AG04449 (cell line): ENCODE measurements at regions not wholly inside any gene's neighbourhood (a gene's known extent, or its start where the extent isn't known, plus 50 kb on each side); places are given as distances from the start of the nearest gene placed in this dataset.

Experiments
- CTCF ChIA-PET: fragments of 350-600 bp; formaldehyde crosslinking; extraction: SDS; loops from one replicate; lab custom pipeline; 2021; ENCODE audit warnings: antibody characterized with exemption; lab: Yijun Ruan, JAX
- POLR2A ChIA-PET: fragments of 400-600, 350-600 bp; formaldehyde crosslinking; extraction: SDS; loops from one replicate; lab custom pipeline; 2020; ENCODE audit warnings: antibody characterized with exemption, inconsistent platforms; lab: Yijun Ruan, JAX
- DNase-seq: peaks from one replicate; pipeline ENCODE4 v3.0.0-alpha.2; 2010; ENCODE audit warnings: low read depth, low spot score
- H3K4me3 ChIP-seq: 2 replicates; pipeline ENCODE4 v1.5.1; 2011; ENCODE audit warnings: low read depth, mild to moderate bottlenecking, control low read depth, low read length
- TF ChIP-seq, protein P1 (sequence below): IDR thresholded peaks from one replicate; pipeline ENCODE4 v1.5.1; 2011; ENCODE audit warnings: mild to moderate bottlenecking, moderate library complexity, low read length, control low read depth, inconsistent platforms; ENCODE audit not compliant: insufficient read depth; ENCODE audit errors: missing control alignments

DNA sequence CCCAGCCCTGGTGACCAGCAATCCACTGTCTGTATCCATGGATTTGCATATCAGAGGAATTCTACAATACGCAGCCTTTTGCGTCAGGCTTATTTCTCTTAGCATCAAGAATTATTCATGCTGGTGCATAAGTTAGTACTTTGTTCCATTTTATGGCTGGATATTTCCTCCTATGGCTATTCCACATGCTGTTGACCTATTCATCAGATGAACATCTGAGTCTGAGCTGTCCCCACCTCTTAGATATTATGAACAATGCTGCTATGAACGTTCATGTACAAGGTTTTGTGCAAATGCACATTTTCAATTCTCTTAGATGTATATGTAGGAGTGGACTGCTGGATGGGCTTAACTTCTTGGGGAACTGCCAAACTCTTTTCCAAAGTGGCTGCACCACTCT, 79.0 kb upstream of the CST7 start:
- TF ChIP-seq, protein P1, sequence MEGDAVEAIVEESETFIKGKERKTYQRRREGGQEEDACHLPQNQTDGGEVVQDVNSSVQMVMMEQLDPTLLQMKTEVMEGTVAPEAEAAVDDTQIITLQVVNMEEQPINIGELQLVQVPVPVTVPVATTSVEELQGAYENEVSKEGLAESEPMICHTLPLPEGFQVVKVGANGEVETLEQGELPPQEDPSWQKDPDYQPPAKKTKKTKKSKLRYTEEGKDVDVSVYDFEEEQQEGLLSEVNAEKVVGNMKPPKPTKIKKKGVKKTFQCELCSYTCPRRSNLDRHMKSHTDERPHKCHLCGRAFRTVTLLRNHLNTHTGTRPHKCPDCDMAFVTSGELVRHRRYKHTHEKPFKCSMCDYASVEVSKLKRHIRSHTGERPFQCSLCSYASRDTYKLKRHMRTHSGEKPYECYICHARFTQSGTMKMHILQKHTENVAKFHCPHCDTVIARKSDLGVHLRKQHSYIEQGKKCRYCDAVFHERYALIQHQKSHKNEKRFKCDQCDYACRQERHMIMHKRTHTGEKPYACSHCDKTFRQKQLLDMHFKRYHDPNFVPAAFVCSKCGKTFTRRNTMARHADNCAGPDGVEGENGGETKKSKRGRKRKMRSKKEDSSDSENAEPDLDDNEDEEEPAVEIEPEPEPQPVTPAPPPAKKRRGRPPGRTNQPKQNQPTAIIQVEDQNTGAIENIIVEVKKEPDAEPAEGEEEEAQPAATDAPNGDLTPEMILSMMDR = no peak
- ChIA-PET POLR2A (no interaction called here), CTCF (no interaction called here)

GRCh38 chr20:24870881-24871280, 78.2 kb upstream of the CST7 start:
- H3K4me3 ChIP-seq = no peak overlapping the region
- CTCF ChIA-PET = no interaction called here

More for the DNA sequence above, 79.0 kb upstream of the CST7 start:
- no peak overlapping the region for H3K4me3 ChIP-seq
- no peak for DNase-seq

DNA sequence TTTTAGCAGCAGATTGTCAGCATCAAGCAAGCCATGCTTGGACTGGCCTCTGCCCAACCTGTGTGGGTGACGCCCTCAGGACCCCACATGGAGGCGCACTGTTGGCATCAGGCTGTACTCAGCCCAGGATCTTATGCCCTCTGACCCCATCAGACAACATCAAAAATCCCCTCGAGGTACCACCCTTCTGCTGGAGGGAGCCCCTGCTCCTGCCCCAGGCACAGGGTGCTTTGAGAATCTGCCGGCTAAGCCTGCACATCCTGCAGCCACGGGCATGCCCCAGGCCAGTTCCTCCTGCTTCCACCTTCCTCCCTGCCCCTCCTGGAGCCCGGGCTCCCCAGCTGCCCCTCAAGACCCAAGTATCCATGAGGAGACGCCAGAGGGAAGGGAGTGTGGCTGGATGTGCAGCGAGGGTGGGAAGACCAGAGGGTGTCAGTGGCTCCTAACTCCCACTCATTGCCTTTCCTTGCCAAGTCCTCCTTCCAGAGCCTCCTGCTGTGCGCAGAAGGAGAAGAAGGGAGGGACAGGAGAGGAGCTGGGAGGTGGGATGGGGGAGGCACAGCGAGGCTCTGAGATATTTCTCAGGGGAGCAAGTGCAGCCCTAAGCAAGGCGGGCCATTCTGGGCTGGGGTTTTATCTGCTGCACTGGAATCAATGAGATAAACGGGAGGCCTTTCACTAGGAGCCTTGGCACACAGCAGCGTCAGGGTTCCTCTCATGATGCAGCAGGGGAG, 77.4 kb upstream of the CST7 start:
- TF ChIP-seq, protein P1 = no peak
- H3K4me3 ChIP-seq = no peak overlapping the region
- ChIA-PET CTCF (no interaction called here), POLR2A (no interaction called here)
- no peak for DNase-seq

More at GRCh38 chr20:24870881-24871280, 78.2 kb upstream of the CST7 start:
- TF ChIP-seq, protein P1 = no peak
- no peak for DNase-seq
- POLR2A ChIA-PET = no interaction called here

GRCh38 chr20:24872291-24873024, 76.6 kb upstream of the CST7 start:
- TF ChIP-seq, protein P1 = no peak
- no peak overlapping the region for H3K4me3 ChIP-seq
- DNase-seq = no peak
- POLR2A ChIA-PET = no interaction called here
- CTCF ChIA-PET = no interaction called here

DNA sequence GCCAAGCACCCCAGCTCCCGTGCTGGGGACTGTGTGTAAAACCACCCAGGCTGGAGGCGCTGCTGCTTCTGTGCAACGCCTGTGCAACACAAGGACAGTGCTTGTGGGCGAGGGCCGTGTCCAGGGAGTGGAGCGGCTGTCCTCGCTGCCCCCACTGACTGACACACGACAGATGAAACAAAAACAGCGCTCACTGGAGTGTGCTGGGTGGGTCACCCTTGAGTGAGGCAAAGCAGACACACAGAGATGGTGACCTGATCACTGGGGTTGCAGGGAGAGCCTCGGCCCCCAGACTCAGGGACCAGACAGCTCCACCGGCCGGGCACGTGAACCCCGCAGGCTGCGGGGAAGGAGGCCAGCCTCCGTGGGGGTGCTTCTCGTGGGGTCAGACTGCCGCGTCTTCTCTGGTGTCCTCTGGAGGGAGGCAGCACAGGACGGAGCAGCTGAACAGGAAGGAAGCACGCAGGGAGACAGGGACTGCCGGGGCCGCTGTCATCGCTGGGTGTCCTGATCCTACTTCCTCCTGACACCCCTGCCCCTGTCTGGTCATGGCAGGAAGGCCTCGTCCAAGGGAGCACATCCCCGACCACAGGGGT, 75.9 kb upstream of the CST7 start:
- ChIA-PET CTCF (no interaction called here), POLR2A (no interaction called here)
- no peak for DNase-seq
- TF ChIP-seq, protein P1 = no peak
- no peak overlapping the region for H3K4me3 ChIP-seq

GRCh38 chr20:24875078-24875477, 74.0 kb upstream of the CST7 start:
- TF ChIP-seq, protein P1 = no peak
- no peak for DNase-seq
- CTCF ChIA-PET = interaction anchor here (1.4 kb wide), 1 partner anchor 10 kb away, joined by 3 read pairs; no protein-coding TSS in a partner anchor
- H3K4me3 ChIP-seq = no peak overlapping the region
- POLR2A ChIA-PET = no interaction called here
